ENCODE measurements at regions not wholly inside any gene's neighbourhood (a gene's known extent, or its start where the extent isn't known, plus 50 kb on each side); places are given as distances from the start of the nearest gene placed in this dataset.

DNA sequence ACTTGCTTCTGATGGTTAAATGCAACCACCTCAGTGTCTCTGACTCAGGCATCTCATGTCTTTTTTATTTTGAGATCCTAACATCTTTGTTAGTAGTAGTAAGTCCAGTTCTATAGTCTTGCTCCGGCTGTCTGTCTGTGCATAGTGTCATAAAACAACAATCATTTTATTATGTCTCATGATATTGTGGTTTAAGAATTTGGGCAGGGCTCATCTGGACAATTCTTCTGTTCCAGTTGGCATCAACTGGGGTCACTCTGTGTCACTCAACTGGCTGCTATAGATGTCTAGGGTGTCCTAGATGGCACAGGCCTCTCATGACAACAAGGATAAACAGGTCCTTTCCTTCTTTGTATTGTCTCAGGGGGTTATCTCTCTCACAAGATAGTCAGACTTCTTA, 299.6 kb upstream of the ZNF521 start:
- DNase-seq (no peak), ATAC-seq (ENCODE audit: low read depth) (no peak)
- no peak overlapping the region for H3K4me2 ChIP-seq (replicated peaks; ENCODE audit: low read depth, low read length, poor library complexity, severe bottlenecking)
- no peak overlapping the region for H3K27ac ChIP-seq (ENCODE audit: low read length in 2 of 2)
- no peak overlapping the region for H3K9ac ChIP-seq (ENCODE audit: low read length)
- no peak overlapping the region for H3K4me3 Mint-ChIP-seq
- H3K27me3 ChIP-seq (replicated peaks in 1 of 4; ENCODE audit: control extremely low read depth in 1 of 4, control insufficient read depth in 3 of 4, insufficient read depth in 4 of 4, low read length in 3 of 4): no peaks in the 10 kb centered on the region
- no peaks in the 10 kb centered on the region for H3K36me3 ChIP-seq (replicated peaks in 1 of 2; ENCODE audit: control extremely low read depth in 1 of 2, control insufficient read depth in 1 of 2, extremely low read depth in 1 of 2, insufficient read depth in 2 of 2, low read length in 1 of 2)
- no peaks in the 10 kb centered on the region for H3K27me3 Mint-ChIP-seq
- no peaks in the 10 kb centered on the region for H4K20me1 ChIP-seq (ENCODE audit: control insufficient read depth, insufficient read depth, low read length, poor library complexity, severe bottlenecking)
- no peak overlapping the region for H3K27ac Mint-ChIP-seq
- CTCF ChIA-PET: no interaction called here
- no peak overlapping the region for H2AFZ ChIP-seq (ENCODE audit: insufficient read depth, low read depth, low read length, poor library complexity, severe bottlenecking)
- no peaks in the 10 kb centered on the region for H3K4me1 ChIP-seq (ENCODE audit: control insufficient read depth in 2 of 2, insufficient read depth in 2 of 2, low read length in 2 of 2)
- no peak overlapping the region for H3K4me3 ChIP-seq (ENCODE audit: control extremely low read depth in 1 of 5, extremely low read depth in 1 of 5, insufficient read depth in 1 of 5, low read depth in 2 of 5, low read length in 4 of 5)
- no peak for TF ChIP-seq EZH2 (IDR thresholded peaks at IDR 0.05; ENCODE audit: borderline replicate concordance, insufficient read depth, low read depth, low read length, poor library complexity, severe bottlenecking)
- no peak for TF ChIP-seq CTCF (IDR thresholded peaks at IDR 0.05)
- H3K4me1 Mint-ChIP-seq: no peaks in the 10 kb centered on the region
- intact Hi-C loops (cut with micrococcal nuclease): no loop called here
- no CpG with 5 or more reads among the region's 1 CpG for WGBS (ENCODE audit: insufficient coverage)
- H3K9me3 ChIP-seq (ENCODE audit: control extremely low read depth in 1 of 3, control insufficient read depth in 2 of 3, insufficient read depth in 1 of 3, low read length in 2 of 3): no peaks in the 10 kb centered on the region
- H3K9me3 Mint-ChIP-seq (ENCODE audit: insufficient read depth): no peaks in the 10 kb centered on the region
- H3K79me2 ChIP-seq (ENCODE audit: control insufficient read depth, insufficient read depth, low read length): no peaks in the 10 kb centered on the region
- POLR2A ChIA-PET: interaction anchor here (0.6 kb wide), 1 partner anchor 384 kb away, joined by 4 read pairs; no protein-coding TSS in a partner anchor

- no peak for TF ChIP-seq CTCF (IDR thresholded peaks at IDR 0.05)
- TF ChIP-seq EZH2 (IDR thresholded peaks at IDR 0.05; ENCODE audit: borderline replicate concordance, insufficient read depth, low read depth, low read length, poor library complexity, severe bottlenecking): no peak
- intact Hi-C loops (cut with micrococcal nuclease): no loop called here
- no peak overlapping the region for H3K4me3 Mint-ChIP-seq
- Histone ChIP-seq H3K4me2 (replicated peaks; ENCODE audit: low read depth, low read length, poor library complexity, severe bottlenecking) (no peak overlapping the region), H3K9ac (ENCODE audit: low read length) (no peak overlapping the region), H3K27me3 (replicated peaks in 1 of 4; ENCODE audit: control extremely low read depth in 1 of 4, control insufficient read depth in 3 of 4, insufficient read depth in 4 of 4, low read length in 3 of 4) (no peaks in the 10 kb centered on the region), H2AFZ (ENCODE audit: insufficient read depth, low read depth, low read length, poor library complexity, severe bottlenecking) (no peak overlapping the region), H3K27ac (ENCODE audit: low read length in 2 of 2) (no peak overlapping the region), H3K4me3 (ENCODE audit: control extremely low read depth in 1 of 5, extremely low read depth in 1 of 5, insufficient read depth in 1 of 5, low read depth in 2 of 5, low read length in 4 of 5) (no peak overlapping the region), H3K4me1 (ENCODE audit: control insufficient read depth in 2 of 2, insufficient read depth in 2 of 2, low read length in 2 of 2) (no peaks in the 10 kb centered on the region), H4K20me1 (ENCODE audit: control insufficient read depth, insufficient read depth, low read length, poor library complexity, severe bottlenecking) (no peaks in the 10 kb centered on the region), H3K36me3 (replicated peaks in 1 of 2; ENCODE audit: control extremely low read depth in 1 of 2, control insufficient read depth in 1 of 2, extremely low read depth in 1 of 2, insufficient read depth in 2 of 2, low read length in 1 of 2) (no peaks in the 10 kb centered on the region), H3K9me3 (ENCODE audit: control extremely low read depth in 1 of 3, control insufficient read depth in 2 of 3, insufficient read depth in 1 of 3, low read length in 2 of 3) (no peaks in the 10 kb centered on the region), H3K79me2 (ENCODE audit: control insufficient read depth, insufficient read depth, low read length) (no peaks in the 10 kb centered on the region)
- no peak overlapping the region for H3K27ac Mint-ChIP-seq
- WGBS (ENCODE audit: insufficient coverage): 77% methylated on average over 2 of the region's 4 CpGs
- POLR2A ChIA-PET: no interaction called here
- CTCF ChIA-PET: no interaction called here
- H3K9me3 Mint-ChIP-seq (ENCODE audit: insufficient read depth): no peaks in the 10 kb centered on the region
- H3K27me3 Mint-ChIP-seq: no peaks in the 10 kb centered on the region
- ATAC-seq (ENCODE audit: low read depth) (no peak), DNase-seq (no peak)
- no peaks in the 10 kb centered on the region for H3K4me1 Mint-ChIP-seq
Measured at GRCh38 chr18:25650201-25650941, 298.4 kb upstream of the ZNF521 start.

Data from B cell (primary cell).